Femur (tissue), 1 donor: ENCODE measurements at regions not wholly inside any gene's neighbourhood (a gene's known extent, or its start where the extent isn't known, plus 50 kb on each side); places are given as distances from the start of the nearest gene placed in this dataset.

Experiments
- DNase-seq: peaks from one replicate; pipeline ENCODE4 v3.0.0-alpha.2; 2017

DNA sequence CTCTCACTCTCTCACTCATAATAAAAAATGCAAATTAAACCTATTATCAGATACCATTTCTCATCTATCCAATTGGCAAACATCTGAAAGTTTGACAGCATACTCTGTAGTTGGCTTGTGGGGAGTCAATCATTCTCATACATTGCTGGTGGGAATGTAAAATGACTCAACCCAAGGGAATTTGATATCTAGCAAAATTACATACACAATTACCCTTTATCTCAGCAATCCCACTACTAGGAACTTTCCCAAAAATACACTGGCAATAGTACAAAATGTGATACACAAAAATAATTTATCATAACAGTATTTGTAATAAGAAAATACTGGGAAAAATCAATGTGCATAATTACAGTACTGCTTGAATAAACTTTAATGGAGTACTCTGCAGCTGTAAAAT lies 731.3 kb downstream of the DTWD2 start:
- DNase-seq: no peak

DNA sequence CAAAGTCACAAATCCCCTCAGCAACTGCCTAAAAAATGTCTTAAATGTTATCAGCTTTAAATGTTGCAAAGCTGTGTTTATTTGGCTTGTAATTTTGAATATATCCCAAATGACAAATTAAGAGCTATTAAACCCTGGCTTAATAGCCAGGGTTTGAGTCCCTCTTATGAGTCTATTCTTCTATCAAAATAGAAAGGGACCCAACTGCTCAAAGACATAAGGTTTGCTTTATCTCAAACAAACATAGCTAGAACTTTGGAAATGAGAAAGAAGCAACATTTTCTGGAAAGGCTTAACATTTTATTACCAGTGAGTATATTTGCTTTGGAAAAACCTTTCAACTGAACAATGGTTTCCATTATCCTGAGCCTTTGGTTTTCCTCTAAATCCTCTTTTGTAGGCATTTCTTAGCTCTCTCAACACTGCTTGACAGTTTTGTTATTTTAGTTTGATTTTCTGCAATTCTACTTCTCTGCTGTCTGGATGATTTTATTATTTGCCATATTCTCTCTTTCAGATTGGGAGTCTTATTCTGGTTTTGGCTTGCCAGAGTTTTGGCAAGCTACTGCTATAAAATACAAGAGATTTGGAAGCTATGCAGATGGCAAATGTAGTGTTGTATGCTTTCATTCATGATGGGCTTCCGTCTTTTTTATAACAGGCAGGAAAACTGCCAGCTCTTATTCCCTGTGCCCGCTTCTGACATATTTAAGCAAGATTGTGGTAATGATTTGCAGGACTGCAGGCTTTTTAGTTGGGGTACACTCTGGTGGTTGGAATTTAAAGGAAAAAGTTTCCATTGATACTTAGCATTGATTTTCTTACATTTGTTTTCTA lies 734.9 kb downstream of the DTWD2 start:
- DNase-seq: peak; percentile 48

DNA sequence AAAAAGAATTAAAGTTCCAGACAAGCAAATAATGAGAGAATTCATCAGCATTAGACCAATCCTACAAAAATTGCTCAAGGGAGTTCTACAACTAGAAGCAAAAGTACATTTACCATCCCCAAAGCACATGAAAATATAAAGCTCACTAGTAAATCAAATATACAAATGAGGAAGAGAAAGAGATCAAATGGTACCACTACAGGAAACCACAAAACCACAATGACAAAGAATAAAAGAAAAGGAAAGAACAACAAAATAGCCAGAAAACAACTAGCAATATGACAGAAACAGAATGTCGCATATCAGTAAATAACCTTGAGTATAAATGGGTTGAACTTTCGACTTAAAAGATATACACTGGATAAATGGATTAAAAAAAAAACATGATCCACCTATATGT lies 739.0 kb downstream of the DTWD2 start:
- DNase-seq: no peak

DNA sequence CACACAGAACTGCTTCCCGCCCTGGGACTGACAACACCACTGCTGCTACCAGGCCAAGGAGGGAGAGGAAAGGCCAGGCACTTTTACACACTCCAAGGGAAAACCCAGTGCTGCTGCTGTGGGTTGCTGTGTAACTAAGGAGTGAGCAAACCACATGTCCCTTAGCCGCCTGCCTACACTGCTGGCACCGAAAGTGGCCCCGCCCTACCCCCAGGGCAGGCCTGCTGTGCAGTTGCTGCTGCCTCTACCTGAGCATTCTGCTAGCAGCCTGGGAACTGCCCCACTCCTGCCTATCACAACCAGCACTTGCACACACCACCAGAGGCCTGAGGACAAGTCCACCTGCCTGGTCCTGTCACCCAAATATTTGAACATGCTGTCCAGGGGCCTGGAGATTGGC lies 740.9 kb downstream of the DTWD2 start:
- DNase-seq: no peak

DNA sequence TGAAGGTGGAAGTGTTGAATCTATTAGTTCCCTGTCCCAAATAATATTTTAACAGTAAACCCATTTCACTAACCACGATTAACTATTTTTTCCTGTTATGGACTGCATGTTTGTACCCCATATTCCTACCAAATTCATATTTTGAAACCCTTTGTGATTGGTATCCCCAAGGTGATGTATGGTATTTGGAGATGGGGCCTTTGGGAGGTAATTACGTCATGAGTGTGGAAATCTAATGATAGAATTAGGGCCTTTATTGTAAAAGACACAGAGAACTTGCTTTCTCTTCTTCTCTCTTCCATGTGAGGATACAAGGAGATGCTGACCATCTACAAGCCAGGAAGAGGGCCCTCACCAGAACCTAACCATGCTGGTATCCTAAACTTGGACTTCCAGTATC lies 744.7 kb downstream of the DTWD2 start:
- no peak for DNase-seq

DNA sequence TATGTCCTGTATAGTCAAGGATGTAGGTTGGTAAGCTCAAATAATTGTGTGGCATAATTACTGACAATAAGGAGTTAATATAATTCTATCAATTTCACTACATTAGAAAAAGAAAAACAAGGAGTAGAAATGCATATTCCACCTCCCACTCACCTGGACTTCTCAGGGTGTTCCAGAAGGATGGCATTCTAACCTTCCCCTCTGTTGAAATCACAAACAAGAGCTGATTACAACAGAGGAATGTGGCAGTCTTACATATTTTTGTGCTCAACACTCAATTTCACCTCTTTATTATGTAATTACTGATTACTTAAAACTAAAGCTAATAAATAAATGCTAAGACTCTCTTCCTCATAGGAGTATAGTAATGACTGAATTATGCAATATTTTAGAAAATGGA lies 745.3 kb downstream of the DTWD2 start:
- DNase-seq: no peak

DNA sequence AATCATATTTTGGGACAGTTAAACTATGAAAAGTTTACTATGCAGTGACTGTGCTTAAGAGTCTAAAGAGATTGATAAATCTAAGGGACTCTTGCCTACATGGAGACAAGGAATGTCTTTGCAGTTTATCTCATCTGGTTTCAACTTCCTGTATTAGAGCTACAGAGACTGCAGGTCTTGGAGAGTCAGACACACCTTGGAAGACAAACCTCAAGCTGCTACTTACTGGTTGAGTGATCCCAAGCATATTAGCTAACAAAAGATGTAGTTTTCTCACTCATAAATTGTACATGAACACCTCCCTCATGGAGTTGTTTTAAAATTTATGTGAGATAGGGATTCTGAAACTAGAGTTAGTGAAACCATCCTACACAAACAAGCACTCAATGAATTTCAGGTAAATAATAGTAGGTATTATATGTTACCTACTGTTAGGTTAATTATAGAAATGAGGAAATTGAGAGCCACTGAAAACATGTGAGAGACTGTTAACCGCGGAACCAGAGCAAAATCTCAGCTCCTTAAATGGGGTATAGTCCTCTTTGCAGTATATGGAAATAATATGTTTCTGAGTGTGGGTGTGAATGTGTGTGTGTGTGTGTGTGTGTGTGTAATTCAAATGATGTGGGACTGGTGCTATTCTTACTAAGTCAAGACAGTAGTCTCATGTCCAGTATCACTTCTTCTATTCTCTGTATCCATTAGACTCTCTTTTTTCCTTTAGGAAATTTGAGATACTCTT lies 752.1 kb downstream of the DTWD2 start:
- no peak for DNase-seq

DNA sequence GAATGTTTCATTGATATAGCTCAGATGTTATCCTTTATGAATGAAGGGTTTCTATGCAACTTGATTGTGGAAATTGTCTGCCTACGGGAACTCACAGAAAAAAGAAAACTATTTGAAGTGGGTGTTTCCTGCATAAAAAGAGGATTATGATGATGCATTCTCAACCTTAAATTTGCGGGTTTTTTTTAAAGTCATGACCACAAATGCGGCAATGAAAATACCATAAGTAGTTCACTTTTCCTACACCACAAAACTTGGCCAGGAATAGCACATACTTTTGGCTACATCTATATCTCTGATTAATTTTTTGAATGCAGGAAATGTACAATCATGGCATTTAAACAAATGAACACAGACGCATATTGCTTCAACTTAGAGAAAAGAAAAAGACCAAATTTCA lies 754.7 kb downstream of the DTWD2 start:
- no peak for DNase-seq

DNA sequence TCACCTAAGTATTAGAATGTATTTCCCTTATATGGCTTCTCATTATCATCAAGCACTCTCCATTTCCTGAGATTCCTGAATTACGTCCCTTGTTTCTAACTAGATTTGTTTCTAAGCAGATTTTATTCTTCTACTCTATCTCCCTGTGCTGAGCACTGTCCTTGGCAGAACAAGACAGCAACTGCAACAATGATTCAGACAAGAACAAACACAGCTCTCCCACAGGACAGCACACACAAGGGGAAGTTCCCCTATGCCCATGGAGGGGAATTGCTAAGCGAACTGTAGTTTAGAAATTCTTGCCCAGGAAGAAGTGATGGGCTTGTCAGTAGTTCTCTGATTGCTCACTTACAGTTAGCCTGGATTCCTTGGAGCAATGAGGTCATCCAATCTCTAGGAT lies 759.9 kb downstream of the DTWD2 start:
- DNase-seq: no peak

DNA sequence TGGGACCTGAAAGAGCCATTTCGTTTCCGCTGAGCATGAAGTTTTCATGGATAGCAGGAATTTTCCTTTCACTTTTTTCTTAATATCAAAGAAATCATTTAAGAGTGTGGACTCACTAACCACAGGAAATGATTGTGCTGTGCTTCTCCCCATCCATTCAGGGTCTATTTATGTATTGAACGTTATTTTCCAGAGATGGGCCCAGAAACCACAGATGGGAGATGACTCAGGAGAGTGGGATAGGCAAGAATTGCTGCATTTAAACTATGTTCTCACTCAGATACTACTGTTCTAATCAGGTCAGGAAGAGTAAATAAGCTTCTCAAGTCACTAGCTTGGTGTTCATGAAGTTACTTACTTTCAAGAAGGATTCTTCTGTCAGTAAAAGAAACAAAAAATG lies 763.8 kb downstream of the DTWD2 start:
- DNase-seq: no peak

DNA sequence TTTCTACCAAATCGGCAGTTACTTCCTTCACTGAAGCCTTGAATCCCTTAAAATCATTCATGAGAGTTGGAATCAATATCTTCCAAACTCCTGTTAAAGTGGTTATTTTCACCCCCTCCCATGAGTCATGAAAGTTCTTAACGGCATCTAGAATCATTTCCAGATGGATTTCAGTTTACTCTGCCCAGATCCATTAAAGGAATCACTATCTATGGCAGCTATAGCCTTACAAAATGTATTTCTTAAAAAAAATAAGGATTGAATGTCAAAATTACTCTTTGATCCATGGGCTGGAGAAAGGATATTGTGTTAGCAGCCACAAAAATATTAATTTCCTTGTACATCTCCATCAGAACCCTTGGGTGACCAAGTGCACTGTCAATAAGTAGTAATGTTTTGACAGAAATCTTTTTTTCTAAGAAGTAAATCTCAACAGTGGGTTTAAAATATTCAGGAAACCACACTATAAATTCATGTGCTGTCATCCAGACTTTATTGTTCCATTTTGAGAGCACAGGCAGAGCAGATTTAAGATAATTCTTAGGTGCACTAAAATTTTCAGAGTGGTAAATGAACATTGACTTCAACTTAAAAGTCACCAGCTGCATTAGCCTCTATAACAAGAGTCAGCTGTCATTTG lies 767.7 kb downstream of the DTWD2 start:
- DNase-seq: no peak

DNA sequence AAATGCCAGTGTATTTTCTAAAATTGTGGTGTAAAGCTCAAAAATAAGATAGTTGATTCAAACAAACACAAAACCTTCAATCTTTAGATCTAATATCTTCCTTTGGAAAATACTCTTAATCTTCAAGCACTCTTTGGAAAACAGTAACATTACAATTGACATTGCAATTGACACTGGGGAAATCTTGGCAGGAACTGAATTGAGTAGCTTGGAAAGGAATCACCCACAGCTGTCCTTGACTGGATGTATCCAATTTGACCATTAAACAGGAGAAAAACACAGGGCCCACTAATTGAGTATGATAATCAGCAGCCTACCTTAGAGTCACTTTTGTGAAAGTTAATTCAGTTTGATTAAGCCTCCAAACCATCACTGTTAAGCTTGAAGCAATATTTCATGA lies 776.7 kb downstream of the DTWD2 start:
- DNase-seq: no peak

DNA sequence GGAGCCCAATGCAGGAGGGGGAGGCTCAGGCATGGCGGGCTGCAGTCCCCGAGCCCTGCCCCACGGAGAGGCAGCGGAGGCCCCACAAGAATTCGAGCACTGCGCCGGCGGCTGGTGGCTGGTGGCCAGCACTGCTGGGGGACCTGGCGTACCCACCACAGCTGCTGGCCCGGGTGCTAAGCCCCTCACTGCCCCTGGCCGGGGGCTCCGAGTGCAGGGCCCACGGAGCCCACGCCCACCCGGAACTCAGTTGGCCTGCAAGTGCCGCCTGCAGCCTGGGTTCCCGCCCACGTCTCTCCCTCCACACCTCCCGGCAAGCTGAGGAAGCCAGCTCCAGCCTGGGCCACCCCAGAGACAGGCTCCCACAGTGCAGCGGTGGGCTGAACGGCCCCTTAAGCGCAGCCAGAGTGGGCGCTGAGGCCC lies 780.3 kb downstream of the DTWD2 start:
- DNase-seq: no peak

DNA sequence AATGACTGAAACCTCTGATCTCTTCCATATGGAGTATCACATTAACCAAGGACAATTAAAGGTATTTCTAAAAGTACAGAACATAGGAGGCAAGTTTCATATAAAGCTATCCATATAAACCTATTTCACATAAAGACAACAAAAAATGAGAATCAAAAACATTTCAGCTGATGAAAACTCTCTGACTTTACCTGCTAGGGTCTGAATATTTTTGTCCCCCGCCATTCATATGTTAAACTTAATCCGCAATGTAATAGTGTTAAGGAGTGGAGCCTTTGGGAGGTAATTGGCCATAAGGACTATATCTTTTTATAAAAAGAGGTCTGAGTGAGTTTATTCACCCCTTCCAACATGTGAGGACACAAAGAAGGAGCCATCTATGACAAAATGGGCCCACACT lies 788.5 kb downstream of the DTWD2 start:
- no peak for DNase-seq

DNA sequence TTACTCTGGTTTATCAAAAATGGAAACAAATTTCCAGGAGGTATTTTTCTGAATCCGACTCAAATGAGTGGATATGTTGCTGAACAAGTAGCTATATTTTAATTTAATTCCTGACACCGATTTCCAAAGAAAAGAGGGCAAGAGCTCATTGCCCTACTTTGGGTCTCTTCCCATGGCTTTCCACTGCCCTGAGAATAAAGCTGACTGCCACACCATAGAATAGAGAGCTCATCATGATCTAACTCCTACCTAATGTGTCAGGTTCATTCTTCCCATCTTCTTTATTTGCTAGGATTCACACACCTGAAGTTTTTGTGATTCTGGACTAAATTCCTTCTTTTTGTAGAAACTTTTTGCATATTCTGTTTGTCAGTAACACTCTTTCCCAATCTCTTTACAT lies 792.1 kb downstream of the DTWD2 start:
- DNase-seq: no peak

DNA sequence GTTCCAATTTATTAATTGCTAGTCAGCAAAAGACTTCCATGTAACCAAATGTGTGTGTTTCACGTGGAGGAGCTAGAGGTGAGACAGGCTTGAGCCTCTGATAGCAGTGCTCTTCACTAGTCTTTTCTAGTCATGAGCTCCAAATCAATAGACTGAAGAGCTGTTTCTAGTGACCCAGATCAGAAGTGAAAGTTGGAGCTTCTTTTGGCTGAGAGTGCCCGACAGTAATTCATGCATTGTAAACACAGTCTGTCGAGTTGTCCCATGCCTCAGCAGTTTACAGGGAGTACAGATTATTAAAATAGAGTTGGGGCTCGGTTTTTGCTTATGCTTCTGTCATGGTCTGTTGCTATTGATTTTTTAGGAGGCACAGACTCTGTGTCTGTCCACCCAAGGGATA lies 793.1 kb downstream of the DTWD2 start:
- DNase-seq: no peak

DNA sequence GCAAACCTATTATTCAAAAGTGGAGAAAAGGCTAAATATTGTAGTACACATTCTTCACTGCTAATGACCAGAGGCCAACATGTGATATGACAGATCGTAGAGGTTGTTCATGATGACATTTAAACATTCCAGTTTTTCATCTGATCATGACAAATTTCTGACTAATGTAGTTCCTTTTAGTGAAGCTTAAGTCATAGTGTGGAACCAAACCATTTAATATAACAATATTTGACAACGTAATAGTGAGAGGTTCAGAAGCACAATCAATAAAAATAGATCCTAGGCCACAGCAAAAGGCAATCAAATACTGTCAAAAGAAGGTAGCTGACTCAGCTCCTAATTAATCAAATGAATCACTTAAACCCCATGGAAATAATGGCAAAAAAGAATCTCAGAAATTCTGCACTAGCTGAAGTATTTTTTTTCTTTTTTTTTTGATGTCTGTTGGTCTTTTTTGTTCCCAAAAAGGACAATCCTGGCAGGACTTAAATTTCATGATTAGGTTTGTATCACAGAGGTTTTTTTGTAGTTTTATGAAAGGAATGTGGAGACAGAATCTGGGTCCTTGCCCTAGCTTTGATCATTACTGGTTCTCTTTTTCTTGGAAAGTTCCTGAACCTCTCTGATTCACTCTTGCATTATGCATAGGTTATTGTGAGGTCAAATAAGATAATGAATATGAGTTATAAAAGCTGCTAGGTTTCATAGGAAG lies 795.0 kb downstream of the DTWD2 start:
- no peak for DNase-seq

DNA sequence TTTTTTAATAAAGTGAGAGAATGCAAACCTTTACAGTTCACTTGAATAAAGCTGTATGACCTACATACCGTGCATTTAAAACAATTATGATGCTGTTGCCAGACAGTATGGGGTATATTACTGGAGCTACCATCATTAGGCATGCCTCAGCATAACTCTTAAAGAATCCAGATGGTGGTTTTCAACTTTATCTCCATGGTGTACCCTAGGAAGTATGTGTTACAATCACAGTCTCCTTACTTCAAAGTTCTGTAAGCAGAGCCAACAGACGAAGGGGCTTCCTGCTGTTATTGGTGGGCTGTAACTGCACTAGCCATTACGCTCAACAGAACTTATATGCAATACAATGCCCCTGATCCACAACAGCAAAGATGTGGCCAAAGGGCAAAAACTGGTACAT lies 803.3 kb downstream of the DTWD2 start:
- DNase-seq: no peak

DNA sequence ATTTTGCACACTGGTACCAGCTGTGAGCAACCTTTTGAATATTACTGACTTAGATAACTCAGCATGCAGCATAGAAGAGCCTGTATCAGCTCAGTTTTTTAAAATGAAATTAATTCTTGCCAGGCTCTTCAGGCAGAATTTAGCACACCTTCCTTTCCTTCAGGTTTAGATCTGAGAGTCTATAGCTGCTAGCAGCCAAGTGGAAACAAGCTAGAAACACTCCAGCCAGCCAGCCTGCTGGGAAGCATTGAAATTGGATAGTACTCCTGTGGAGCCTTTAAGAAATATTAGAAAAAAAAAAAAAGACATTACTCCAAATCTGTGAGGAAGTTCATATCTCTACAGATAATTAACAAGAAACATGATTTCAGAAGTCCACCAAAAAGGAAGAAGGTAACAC lies 812.2 kb downstream of the DTWD2 start:
- no peak for DNase-seq

DNA sequence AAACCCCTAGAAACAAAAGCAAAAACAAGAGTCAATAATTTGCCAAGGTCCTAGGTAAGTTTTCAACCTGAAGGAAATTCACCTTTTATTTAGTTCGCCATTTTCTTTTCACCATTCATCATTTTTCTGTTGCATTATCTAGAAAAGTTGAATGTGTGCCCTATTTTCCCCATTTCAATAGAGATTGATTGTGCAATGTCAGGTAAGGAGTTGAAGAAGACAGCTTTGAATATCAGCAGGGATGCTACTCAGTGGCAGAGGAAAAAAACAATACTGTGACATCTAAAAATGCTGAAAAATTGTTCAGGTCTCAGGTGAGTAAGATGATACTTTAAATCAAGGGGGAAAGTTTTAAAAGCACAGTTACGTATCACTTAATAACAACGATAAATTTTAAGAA lies 813.7 kb downstream of the DTWD2 start:
- no peak for DNase-seq

DNA sequence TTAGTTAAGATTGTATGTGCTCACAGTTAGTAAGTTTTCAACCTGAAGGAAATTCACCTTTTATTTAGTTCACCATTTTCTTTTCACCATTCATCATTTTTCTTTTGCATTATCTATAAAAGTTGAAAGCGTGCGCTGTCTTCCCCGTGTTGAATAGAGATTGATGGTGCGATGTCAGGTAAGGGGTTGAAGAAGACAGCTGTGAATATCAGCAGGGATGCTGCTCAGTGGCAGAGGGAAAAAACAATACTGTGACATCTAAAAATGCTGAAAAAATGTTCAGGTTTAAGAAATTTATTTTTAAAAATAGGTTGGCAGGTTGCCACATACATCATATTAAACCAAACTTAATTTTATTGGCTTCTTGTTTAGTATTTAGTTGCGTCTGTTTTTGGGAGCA lies 815.0 kb downstream of the DTWD2 start:
- DNase-seq: no peak

DNA sequence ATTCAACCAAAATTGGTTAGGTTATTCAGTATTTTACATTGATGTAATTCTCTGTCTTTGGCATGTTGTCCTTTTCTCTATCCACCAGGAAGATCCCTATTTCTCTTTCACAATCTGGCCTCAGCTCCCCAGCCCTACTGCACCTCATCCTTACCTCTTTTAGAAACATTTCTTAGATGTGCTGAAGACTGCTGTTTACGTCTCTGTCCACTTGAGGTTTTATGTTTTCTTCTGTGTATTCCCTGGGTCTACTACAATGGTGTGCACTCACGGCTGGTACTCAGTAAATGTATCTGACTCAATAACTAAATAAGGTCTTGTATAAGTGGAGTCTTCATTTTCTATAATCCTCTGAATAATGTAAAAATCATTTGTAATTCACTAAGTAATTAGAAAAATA lies 822.7 kb downstream of the DTWD2 start:
- no peak for DNase-seq

DNA sequence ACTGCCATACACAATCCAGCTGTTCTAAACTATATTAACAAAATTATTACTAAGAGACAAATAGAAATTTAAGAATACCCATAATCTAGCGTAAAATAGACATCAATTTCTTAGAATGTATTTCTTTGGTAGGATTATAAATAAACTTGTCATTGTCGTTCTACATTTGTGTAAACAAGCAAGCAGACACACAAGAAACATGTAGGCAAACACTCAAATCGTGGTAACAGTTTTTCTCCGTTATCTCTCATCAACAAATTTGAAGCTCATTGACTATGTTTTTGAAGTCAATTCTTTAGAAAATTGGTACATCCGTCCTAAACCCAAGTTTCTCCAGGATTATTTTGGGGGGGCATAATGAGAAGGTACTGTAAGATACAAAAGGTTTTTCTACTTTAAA lies 832.2 kb downstream of the DTWD2 start:
- DNase-seq: no peak
